CD4-positive, CD25-positive, alpha-beta regulatory T cell (primary cell): ENCODE measurements at regions not wholly inside any gene's neighbourhood (a gene's known extent, or its start where the extent isn't known, plus 50 kb on each side); places are given as distances from the start of the nearest gene placed in this dataset.

Experiments
- ATAC-seq, 2 donors: fragments of 150-1000 bp; cut with Tn5 transposase; one replicate each; pipeline ENCODE4 v1.10.0; 2021; ENCODE audit warnings: low read depth in 2 of 2, moderate number of reproducible peaks in 2 of 2, moderate library complexity in 1 of 2
- DNase-seq, 3 donors: peaks; one replicate each; pipeline versions ENCODE4 v3.0.0 to v3.0.0-alpha.2; 2012 to 2022; ENCODE audit warnings: mixed read lengths in 1 of 3
- H3K27ac ChIP-seq: one replicate; pipeline ENCODE4 v1.7.0; 2013; ENCODE audit warnings: mild to moderate bottlenecking, low read length; ENCODE audit not compliant: insufficient read depth, poor library complexity, severe bottlenecking
- H3K27me3 ChIP-seq: one replicate; pipeline ENCODE4 v1.7.0; 2013; ENCODE audit warnings: low read length; ENCODE audit not compliant: control insufficient read depth, insufficient read depth
- H3K36me3 ChIP-seq: one replicate; pipeline ENCODE4 v1.7.0; 2013; ENCODE audit warnings: mild to moderate bottlenecking, low read length, moderate library complexity; ENCODE audit not compliant: control insufficient read depth, insufficient read depth
- H3K4me1 ChIP-seq: 2 replicates; pipeline ENCODE4 v1.7.0; 2013; ENCODE audit warnings: mild to moderate bottlenecking, low read length; ENCODE audit not compliant: insufficient read depth, control insufficient read depth, poor library complexity, severe bottlenecking
- H3K4me3 ChIP-seq: one replicate; pipeline ENCODE4 v1.7.0; 2013; ENCODE audit warnings: low read depth, mild to moderate bottlenecking, low read length, moderate library complexity
- H3K9me3 ChIP-seq, 2 experiments: 1 replicate in 1 of 2; 2 replicates in 1 of 2; pipeline ENCODE4 v1.7.0; 2013; ENCODE audit warnings: low read length in 2 of 2, mild to moderate bottlenecking in 1 of 2, moderate library complexity in 1 of 2; ENCODE audit not compliant: control insufficient read depth in 2 of 2
- H3K27ac Mint-ChIP-seq, 3 donors: one replicate each; pipeline ENCODE4 v1.8.0; 2020 to 2022; ENCODE audit warnings: mild to moderate bottlenecking in 3 of 3, mixed read lengths in 3 of 3, moderate library complexity in 2 of 3
- H3K27me3 Mint-ChIP-seq: one replicate; pipeline ENCODE4 v1.8.0; 2022; ENCODE audit warnings: mild to moderate bottlenecking, mixed read lengths
- H3K36me3 Mint-ChIP-seq: one replicate; pipeline ENCODE4 v1.8.0; 2020; ENCODE audit warnings: mixed read lengths
- H3K4me1 Mint-ChIP-seq, 4 donors: one replicate each; pipeline ENCODE4 v1.8.0; 2020 to 2022; ENCODE audit warnings: mixed read lengths in 4 of 4, mild to moderate bottlenecking in 1 of 4
- H3K4me3 Mint-ChIP-seq, 4 donors: one replicate each; pipeline ENCODE4 v1.8.0; 2020 to 2022; ENCODE audit warnings: mild to moderate bottlenecking in 4 of 4, mixed read lengths in 4 of 4, moderate library complexity in 3 of 4
- H3K9me3 Mint-ChIP-seq, 7 donors: one replicate each; pipeline ENCODE4 v1.8.0; 2020 to 2022; ENCODE audit warnings: mixed read lengths in 7 of 7, mild to moderate bottlenecking in 3 of 7, moderate library complexity in 2 of 7

GRCh38 chr2:2860589-2861300 lies 516.9 kb downstream of the EIPR1 start:
- Mint-ChIP-seq H3K27me3 (no peaks in the 10 kb centered on the region), H3K4me3 (no peak overlapping the region), H3K9me3 (no peaks in the 10 kb centered on the region), H3K4me1 (no peaks in the 10 kb centered on the region), H3K36me3 (no peaks in the 10 kb centered on the region), H3K27ac (no peak overlapping the region)
- ATAC-seq: no peak
- Histone ChIP-seq H3K4me3 (no peak overlapping the region), H3K9me3 (no peaks in the 10 kb centered on the region), H3K27ac (no peak overlapping the region), H3K4me1 (no peaks in the 10 kb centered on the region), H3K36me3 (no peaks in the 10 kb centered on the region), H3K27me3 (no peaks in the 10 kb centered on the region)
- no peak for DNase-seq

DNA sequence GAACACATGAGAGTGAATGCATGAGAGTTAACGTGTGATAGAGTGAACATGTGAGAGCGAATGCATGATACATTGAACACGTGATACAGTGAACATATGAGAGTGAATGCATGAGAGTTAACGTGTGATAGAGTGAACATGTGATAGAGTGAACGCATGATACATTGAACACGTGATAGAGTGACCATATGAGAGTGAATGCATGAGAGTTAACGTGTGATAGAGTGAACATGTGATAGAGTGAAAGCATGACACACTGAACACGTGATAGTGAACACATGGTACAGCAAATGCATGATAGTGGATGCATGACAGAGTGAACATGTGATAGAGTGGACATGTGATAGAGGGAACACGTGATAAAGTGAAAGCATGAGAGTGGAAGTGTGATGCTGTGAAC lies 517.9 kb downstream of the EIPR1 start:
- no peaks in the 10 kb centered on the region for H3K36me3 Mint-ChIP-seq
- Histone ChIP-seq H3K27me3 (no peaks in the 10 kb centered on the region), H3K27ac (no peak overlapping the region), H3K36me3 (no peaks in the 10 kb centered on the region), H3K4me3 (no peak overlapping the region), H3K9me3 (no peaks in the 10 kb centered on the region), H3K4me1 (no peaks in the 10 kb centered on the region)
- no peak overlapping the region for H3K4me3 Mint-ChIP-seq
- H3K4me1 Mint-ChIP-seq: no peaks in the 10 kb centered on the region
- H3K9me3 Mint-ChIP-seq: no peaks in the 10 kb centered on the region
- ATAC-seq (no peak), DNase-seq (no peak)
- no peaks in the 10 kb centered on the region for H3K27me3 Mint-ChIP-seq
- no peak overlapping the region for H3K27ac Mint-ChIP-seq

DNA sequence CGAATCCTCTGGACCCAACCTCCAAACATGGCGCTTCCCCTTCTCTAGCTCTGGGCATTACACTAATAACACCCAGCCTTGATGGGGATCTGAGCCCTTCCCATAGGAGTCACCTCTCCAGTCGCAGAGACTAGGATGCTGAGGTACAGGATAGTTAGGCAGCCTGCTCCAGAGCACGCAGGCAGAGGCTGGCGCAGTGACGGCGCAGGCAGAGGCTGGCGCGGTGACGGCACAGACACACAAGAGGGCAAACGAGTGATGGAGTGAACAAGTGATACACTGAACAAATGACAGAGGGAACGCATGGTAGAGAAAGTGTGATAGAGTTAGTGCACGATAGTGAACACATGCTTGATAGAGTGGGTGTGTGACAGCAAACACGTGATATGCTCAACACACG lies 518.5 kb downstream of the EIPR1 start:
- Mint-ChIP-seq H3K4me3 (no peak overlapping the region), H3K4me1 (no peaks in the 10 kb centered on the region), H3K9me3 (no peaks in the 10 kb centered on the region), H3K27ac (no peak overlapping the region), H3K36me3 (no peaks in the 10 kb centered on the region), H3K27me3 (no peaks in the 10 kb centered on the region)
- H3K4me1 ChIP-seq: no peaks in the 10 kb centered on the region
- H3K4me3 ChIP-seq: no peak overlapping the region
- H3K27ac ChIP-seq: no peak overlapping the region
- no peaks in the 10 kb centered on the region for H3K9me3 ChIP-seq
- no peak for ATAC-seq
- H3K27me3 ChIP-seq: no peaks in the 10 kb centered on the region
- no peaks in the 10 kb centered on the region for H3K36me3 ChIP-seq
- no peak for DNase-seq

GRCh38 chr2:2856723-2857415 lies 520.7 kb downstream of the EIPR1 start:
- no peak for DNase-seq
- Histone ChIP-seq H3K36me3 (no peaks in the 10 kb centered on the region), H3K9me3 (no peaks in the 10 kb centered on the region), H3K27me3 (no peaks in the 10 kb centered on the region), H3K27ac (no peak overlapping the region), H3K4me3 (no peak overlapping the region), H3K4me1 (no peaks in the 10 kb centered on the region)
- H3K9me3 Mint-ChIP-seq: no peaks in the 10 kb centered on the region
- H3K27ac Mint-ChIP-seq: peak overlapping the region in 1 of 3 donors; percentile 2
- H3K27me3 Mint-ChIP-seq: no peaks in the 10 kb centered on the region
- no peaks in the 10 kb centered on the region for H3K4me1 Mint-ChIP-seq
- H3K4me3 Mint-ChIP-seq: no peak overlapping the region
- H3K36me3 Mint-ChIP-seq: no peaks in the 10 kb centered on the region
- no peak for ATAC-seq

DNA sequence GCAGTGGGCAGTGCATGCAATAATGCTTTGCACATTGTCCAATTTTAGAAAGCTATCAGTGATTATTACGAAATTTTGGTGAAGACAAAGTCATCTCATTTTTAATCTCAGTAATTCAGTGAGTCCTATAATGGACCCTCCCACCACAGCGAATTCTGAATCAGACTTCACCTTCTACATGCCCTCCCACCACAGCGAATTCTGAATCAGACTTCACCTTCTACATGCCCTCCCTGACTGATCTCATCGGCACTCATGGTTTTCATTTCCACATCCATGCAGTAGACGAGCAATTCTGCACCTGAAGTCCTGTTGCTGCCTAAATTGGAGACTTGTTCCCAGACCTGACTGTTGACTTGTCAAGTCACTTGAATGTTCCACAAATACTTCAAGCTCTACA lies 522.3 kb downstream of the EIPR1 start:
- H3K27ac Mint-ChIP-seq: no peak overlapping the region
- H3K27me3 Mint-ChIP-seq: no peaks in the 10 kb centered on the region
- Histone ChIP-seq H3K27ac (no peak overlapping the region), H3K36me3 (no peaks in the 10 kb centered on the region), H3K4me1 (no peaks in the 10 kb centered on the region), H3K9me3 (no peaks in the 10 kb centered on the region), H3K27me3 (no peaks in the 10 kb centered on the region), H3K4me3 (no peak overlapping the region)
- H3K4me3 Mint-ChIP-seq: no peak overlapping the region
- H3K9me3 Mint-ChIP-seq: no peaks in the 10 kb centered on the region
- no peaks in the 10 kb centered on the region for H3K36me3 Mint-ChIP-seq
- no peaks in the 10 kb centered on the region for H3K4me1 Mint-ChIP-seq
- DNase-seq (no peak), ATAC-seq (no peak)

GRCh38 chr2:2853346-2853745 lies 522.3 kb upstream of the MYT1L start:
- H3K4me1 Mint-ChIP-seq: no peaks in the 10 kb centered on the region
- no peak for DNase-seq

GRCh38 chr2:2851806-2852777 lies 521.0 kb upstream of the MYT1L start:
- Histone ChIP-seq H3K36me3 (no peaks in the 10 kb centered on the region), H3K27me3 (no peaks in the 10 kb centered on the region), H3K9me3 (no peaks in the 10 kb centered on the region), H3K4me1 (no peaks in the 10 kb centered on the region), H3K27ac (no peak overlapping the region), H3K4me3 (no peak overlapping the region)
- DNase-seq (no peak), ATAC-seq (no peak)
- Mint-ChIP-seq H3K9me3 (no peaks in the 10 kb centered on the region), H3K4me1 (no peaks in the 10 kb centered on the region), H3K27me3 (no peaks in the 10 kb centered on the region), H3K4me3 (no peak overlapping the region), H3K27ac (no peak overlapping the region), H3K36me3 (no peaks in the 10 kb centered on the region)

More at GRCh38 chr2:2853346-2853745, 522.3 kb upstream of the MYT1L start:
- H3K9me3 Mint-ChIP-seq: no peaks in the 10 kb centered on the region
- H3K4me3 Mint-ChIP-seq: no peak overlapping the region
- H3K4me1 ChIP-seq: no peaks in the 10 kb centered on the region
- H3K27ac Mint-ChIP-seq: no peak overlapping the region
- H3K27me3 Mint-ChIP-seq: no peaks in the 10 kb centered on the region
- H3K4me3 ChIP-seq: no peak overlapping the region
- no peaks in the 10 kb centered on the region for H3K9me3 ChIP-seq
- no peaks in the 10 kb centered on the region for H3K36me3 ChIP-seq
- no peaks in the 10 kb centered on the region for H3K36me3 Mint-ChIP-seq
- no peaks in the 10 kb centered on the region for H3K27me3 ChIP-seq
- no peak overlapping the region for H3K27ac ChIP-seq
- ATAC-seq: no peak
